BE2C (cell line): ENCODE measurements at regions not wholly inside any gene's neighbourhood (a gene's known extent, or its start where the extent isn't known, plus 50 kb on each side); places are given as distances from the start of the nearest gene placed in this dataset.

Experiments
- DNase-seq: peaks from one replicate; pipeline ENCODE4 v3.0.0-alpha.2; 2020
- H3K27me3 ChIP-seq: fragments of 250-450 bp; sonication (Bioruptor Pico); 2 replicates; pipeline ENCODE4 v1.5.1; 2020; ENCODE audit warnings: mild to moderate bottlenecking
- H3K36me3 ChIP-seq: fragments of 250-450 bp; sonication (Bioruptor Pico); 2 replicates; pipeline ENCODE4 v1.5.1; 2020; ENCODE audit warnings: mild to moderate bottlenecking
- H3K4me1 ChIP-seq: fragments of 250-450 bp; sonication (Bioruptor Pico); 2 replicates; pipeline ENCODE4 v1.5.1; 2020
- H3K4me3 ChIP-seq: 2 replicates; pipeline ENCODE4 v1.5.1; 2011; ENCODE audit warnings: low read depth, low read length
- H3K9me3 ChIP-seq: fragments of 250-450 bp; sonication (Bioruptor Pico); 2 replicates; pipeline ENCODE4 v1.5.1; 2020
- TF ChIP-seq, protein P1 (sequence below): IDR thresholded peaks from 2 replicates; pipeline ENCODE4 v1.5.1; 2012; ENCODE audit warnings: mild to moderate bottlenecking, low read depth, low read length

DNA sequence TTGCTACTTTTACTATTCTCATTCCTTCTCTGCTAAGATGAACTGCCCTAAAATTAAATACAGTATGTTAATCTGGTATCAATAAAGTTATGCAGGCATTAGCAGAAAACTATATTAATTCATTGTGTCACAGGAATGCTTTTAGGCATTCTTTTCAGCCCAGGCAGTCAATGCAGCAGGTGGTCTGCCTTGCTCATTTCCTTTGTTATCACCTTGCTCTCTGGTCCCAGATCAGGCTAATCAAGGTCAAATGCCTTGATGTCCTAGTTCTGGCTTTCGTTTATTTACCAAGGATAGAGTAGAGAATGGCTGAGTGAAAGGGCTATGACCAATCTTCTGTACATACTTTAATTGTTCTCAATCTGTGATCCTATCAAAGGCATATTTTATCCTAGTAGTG, 1023.6 kb downstream of the TMEM182 start:
- Histone ChIP-seq H3K4me3 (no peak overlapping the region), H3K9me3 (no peaks in the 10 kb centered on the region), H3K36me3 (no peaks in the 10 kb centered on the region), H3K27me3 (no peaks in the 10 kb centered on the region), H3K4me1 (no peaks in the 10 kb centered on the region)
- DNase-seq = no peak
- TF ChIP-seq, protein P1, sequence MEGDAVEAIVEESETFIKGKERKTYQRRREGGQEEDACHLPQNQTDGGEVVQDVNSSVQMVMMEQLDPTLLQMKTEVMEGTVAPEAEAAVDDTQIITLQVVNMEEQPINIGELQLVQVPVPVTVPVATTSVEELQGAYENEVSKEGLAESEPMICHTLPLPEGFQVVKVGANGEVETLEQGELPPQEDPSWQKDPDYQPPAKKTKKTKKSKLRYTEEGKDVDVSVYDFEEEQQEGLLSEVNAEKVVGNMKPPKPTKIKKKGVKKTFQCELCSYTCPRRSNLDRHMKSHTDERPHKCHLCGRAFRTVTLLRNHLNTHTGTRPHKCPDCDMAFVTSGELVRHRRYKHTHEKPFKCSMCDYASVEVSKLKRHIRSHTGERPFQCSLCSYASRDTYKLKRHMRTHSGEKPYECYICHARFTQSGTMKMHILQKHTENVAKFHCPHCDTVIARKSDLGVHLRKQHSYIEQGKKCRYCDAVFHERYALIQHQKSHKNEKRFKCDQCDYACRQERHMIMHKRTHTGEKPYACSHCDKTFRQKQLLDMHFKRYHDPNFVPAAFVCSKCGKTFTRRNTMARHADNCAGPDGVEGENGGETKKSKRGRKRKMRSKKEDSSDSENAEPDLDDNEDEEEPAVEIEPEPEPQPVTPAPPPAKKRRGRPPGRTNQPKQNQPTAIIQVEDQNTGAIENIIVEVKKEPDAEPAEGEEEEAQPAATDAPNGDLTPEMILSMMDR = no peak

DNA sequence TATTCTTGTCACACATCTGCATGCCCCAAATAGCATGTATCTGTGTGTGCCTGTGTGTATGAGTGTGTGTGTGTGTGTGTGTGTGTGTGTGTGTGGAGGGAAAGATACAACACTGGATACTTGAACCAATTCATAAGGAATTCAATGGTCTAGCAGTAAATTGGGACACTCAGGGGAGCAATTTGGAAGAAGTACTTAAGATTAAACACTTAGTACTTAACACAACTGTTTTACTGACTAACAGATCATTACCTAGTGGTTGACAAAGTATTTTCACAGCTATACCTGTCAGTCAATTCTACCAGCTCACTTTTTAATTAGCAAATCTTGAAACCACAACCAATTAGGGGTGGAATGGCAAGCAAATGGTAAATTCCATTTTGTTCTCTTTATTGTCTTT, 1024.1 kb downstream of the TMEM182 start:
- Histone ChIP-seq H3K36me3 (no peaks in the 10 kb centered on the region), H3K9me3 (no peaks in the 10 kb centered on the region), H3K27me3 (no peaks in the 10 kb centered on the region), H3K4me3 (no peak overlapping the region), H3K4me1 (no peaks in the 10 kb centered on the region)
- no peak for DNase-seq
- TF ChIP-seq, protein P1 = no peak

DNA sequence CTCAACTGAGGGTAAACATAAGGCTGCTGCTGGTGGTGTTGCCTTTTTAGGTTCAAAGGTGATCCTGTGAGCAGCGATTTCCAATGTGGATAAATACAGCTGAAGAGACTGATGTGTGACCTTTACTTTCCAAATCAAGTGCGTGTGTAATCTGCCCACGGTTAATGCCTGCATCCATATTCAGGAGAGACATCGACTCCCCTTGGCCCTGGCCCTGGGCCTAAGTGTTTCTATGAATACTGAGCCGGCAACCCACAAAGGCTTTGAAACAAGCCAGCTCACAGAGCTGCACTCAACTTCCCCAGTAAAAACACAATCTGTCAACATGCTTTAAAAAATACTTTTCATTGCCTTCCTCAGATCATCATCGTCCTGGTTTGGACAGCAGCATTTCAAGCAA, 1026.6 kb downstream of the TMEM182 start:
- DNase-seq = no peak

DNA sequence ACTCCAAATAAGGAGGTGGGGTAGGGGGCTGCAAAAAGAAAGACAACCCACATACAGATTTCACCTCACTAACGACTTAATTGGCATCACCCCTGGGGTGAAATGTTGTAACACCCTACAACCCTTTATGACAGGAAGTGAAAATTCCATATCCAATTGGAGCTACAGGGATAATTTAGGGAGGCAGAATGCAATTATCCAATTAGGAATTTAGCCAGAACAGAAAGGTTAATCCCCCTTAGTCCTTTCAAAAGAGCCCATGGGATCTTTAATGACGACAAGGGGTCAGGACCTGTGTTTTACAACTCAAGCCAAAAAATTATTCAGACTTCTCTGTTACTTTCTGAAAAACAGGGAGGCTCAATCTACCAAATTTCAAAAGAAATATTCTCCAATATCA, 1027.1 kb downstream of the TMEM182 start:
- TF ChIP-seq, protein P1 = no peak
- Histone ChIP-seq H3K27me3 (no peaks in the 10 kb centered on the region), H3K4me3 (no peak overlapping the region), H3K4me1 (no peaks in the 10 kb centered on the region), H3K9me3 (no peaks in the 10 kb centered on the region), H3K36me3 (no peaks in the 10 kb centered on the region)
- no peak for DNase-seq

More for the DNA sequence above, 1026.6 kb downstream of the TMEM182 start:
- TF ChIP-seq, protein P1 = no peak
- no peaks in the 10 kb centered on the region for H3K9me3 ChIP-seq
- H3K27me3 ChIP-seq = no peaks in the 10 kb centered on the region
- H3K4me3 ChIP-seq = no peak overlapping the region
- H3K4me1 ChIP-seq = no peaks in the 10 kb centered on the region
- H3K36me3 ChIP-seq = no peaks in the 10 kb centered on the region

DNA sequence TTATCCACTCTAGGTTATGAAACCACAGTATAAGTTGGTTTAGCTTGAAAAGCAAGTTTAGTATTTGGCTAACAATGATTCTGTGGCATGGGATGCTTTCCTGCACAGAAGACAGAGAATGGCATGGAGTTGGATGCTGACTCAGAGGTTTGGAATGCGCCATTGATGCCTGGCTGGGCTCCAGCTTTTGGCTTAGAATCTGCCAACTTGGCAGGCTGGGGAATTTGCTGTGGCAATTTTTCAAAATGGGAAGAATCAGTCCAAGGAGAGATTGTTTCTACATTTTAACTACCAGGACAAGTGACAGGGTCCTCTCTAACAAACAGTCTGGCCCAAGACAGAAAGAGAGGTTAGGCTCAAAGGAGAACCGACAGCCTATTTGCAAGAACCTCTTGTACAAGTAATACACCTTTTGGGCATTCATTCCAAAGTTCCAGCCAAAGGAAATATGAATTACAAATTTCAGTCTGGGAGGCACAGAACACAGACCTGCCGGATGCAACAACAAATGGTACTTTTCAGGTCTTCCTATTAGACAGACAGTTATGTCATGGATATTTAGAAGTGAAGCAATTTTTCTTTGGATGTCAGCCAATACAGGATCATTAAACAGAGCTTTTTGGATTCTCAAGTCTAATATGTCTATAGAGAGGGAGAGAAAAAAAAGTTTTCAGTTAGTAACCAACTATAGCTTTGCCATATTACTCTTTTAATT, 1027.7 kb downstream of the TMEM182 start:
- Histone ChIP-seq H3K4me1 (no peaks in the 10 kb centered on the region), H3K9me3 (no peaks in the 10 kb centered on the region), H3K4me3 (no peak overlapping the region), H3K27me3 (no peaks in the 10 kb centered on the region), H3K36me3 (no peaks in the 10 kb centered on the region)
- TF ChIP-seq, protein P1 = no peak
- no peak for DNase-seq

DNA sequence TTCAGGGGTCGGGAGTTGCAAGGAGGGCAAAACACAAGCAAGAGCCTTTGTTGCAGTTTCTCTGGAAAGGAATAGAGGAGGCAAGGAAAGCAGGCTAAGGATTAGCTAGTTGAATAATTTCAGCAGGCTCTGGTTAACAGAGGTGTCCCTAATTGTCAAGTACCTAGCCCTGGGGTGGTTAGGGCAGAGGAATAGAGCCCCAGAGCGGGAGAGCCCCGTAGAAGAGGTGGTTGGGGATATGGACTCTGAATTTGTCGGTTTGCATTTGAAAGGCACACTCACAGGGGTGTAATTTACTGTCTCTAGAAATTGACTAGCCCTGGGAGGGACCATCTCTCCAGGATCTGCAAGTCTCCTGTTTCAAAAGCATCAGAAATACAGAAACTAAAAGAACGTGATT, 1030.2 kb downstream of the TMEM182 start:
- TF ChIP-seq, protein P1 = no peak
- DNase-seq = no peak
- H3K4me3 ChIP-seq = no peak overlapping the region
- H3K27me3 ChIP-seq = no peaks in the 10 kb centered on the region
- no peaks in the 10 kb centered on the region for H3K36me3 ChIP-seq
- no peaks in the 10 kb centered on the region for H3K4me1 ChIP-seq
- no peaks in the 10 kb centered on the region for H3K9me3 ChIP-seq
